Omental fat pad (tissue), 3 donors: ENCODE measurements at regions not wholly inside any gene's neighbourhood (a gene's known extent, or its start where the extent isn't known, plus 50 kb on each side); places are given as distances from the start of the nearest gene placed in this dataset.
A peak's percentile ranks its signal among the peaks of the same experiment; 100 is the strongest.
"Not testable (repeated sequence)": the region's sequence is repeated elsewhere in the genome, so short reads cannot be mapped to it uniquely, and the experiment has no call there.

ENCODE experiments used
- ATAC-seq: fragments of 150-250 bp; one replicate; pipeline ENCODE4 v1.9.1; 2016; ENCODE audit warnings: mild to moderate bottlenecking, moderate library complexity; ENCODE audit not compliant: low FRiP score
- DNase-seq: peaks from one replicate; pipeline ENCODE4 v3.0.0-alpha.2; 2019; ENCODE audit warnings: low spot score
- CTCF ChIP-seq, 3 donors: fragments of 450-650 bp; IDR thresholded peaks; one replicate each; pipeline ENCODE4 v1.5.1; 2016 to 2017; ENCODE audit warnings: antibody characterized with exemption in 3 of 3, mild to moderate bottlenecking in 3 of 3, moderate library complexity in 2 of 3

- no peak for ATAC-seq
- no peak for DNase-seq
- TF ChIP-seq CTCF (IDR thresholded peaks at IDR 0.05), result no peak
Measured at GRCh38 chr4:141331534-141332358, 111.1 kb downstream of the ZNF330 start.

DNA sequence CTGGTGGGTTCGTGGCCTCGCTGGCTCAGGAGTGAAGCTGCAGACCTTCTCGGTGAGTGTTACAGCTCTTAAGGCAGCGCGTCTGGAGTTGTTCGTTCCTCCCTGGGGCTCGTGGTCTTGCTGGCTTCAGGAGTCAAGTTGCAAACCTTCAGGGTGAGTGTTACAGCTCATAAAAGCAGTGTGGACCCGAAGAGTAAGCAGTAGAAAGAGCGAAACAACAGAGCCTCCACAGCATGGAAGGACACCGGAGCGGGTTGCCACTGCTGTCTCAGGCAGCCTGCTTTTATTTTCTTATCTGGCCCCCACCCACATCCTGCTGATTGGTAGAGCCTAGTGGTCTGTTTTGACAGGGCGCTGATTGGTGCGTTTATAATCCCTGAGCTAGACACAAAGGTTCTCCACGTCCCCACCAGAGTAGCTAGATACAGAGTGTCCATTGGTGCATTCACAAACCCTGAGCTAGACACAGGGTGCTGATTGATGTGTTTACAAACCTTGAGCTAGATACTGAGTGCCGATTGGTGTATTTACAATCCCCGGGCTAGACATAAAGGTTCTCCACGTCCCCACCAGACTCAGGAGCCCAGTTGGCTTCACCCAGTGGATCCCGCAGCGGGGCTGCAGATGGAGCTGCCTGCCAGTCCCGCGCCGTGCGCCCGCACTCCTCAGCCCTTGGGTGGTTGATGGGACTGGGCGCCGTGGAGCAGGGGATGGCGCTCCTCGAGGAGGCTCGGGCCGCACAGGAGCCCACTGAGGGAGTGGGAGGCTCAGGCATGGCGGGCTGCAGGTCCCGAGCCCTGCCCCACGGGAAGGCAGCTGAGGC is 111.9 kb downstream of the ZNF330 start:
- not testable (repeated sequence) for ATAC-seq, DNase-seq

GRCh38 chr4:141333456-141334230 is 112.9 kb downstream of the ZNF330 start:
- DNase-seq, result not testable (repeated sequence)
- ATAC-seq, result peak; percentile 96

DNA sequence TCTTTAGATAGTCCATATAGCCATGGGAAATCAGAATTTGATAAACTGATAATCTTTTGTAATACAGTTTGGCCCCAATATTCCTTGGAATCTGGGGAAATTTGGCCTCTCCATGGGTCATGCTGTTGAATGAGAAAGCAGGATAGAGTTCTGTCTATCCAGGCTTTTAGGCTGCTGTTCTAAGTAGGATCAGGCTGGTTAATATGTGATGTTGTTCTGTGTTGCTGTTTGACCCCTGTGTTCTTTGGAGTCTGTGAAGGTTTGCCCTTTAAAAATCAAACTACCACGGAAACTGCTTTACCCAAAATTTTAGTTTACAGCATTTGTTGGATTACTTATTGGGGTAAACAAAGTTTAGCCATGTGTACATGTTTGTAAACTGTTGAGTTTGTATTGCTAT is 114.5 kb downstream of the ZNF330 start:
- ATAC-seq (no peak), DNase-seq (no peak)
- no peak for TF ChIP-seq CTCF (IDR thresholded peaks at IDR 0.05)

- TF ChIP-seq CTCF (IDR thresholded peaks at IDR 0.05), result no peak
- no peak for ATAC-seq
- no peak for DNase-seq
Measured at GRCh38 chr4:141338238-141338637, 117.5 kb downstream of the ZNF330 start.

GRCh38 chr4:141339391-141339790 is 118.7 kb downstream of the ZNF330 start:
- no peak for TF ChIP-seq CTCF (IDR thresholded peaks at IDR 0.05)
- ATAC-seq (no peak), DNase-seq (no peak)

DNA sequence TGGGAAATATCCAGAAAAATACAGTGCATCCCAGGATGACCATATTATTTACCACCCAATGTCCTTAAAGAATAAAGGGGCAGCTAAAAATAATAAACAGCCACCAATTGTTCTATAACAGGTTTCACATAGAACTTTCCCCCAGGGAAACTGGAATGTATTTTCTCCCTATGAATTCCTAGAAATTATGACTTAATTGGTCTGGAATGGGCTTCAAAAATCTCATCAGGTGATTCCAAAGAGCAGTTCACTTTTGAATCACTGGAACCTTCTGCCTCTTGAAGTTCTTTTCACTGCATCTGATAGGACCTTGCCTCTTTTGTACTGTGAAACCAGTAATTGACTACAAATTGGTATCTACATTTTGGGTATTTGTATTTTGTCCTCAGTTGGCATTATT is 119.3 kb downstream of the ZNF330 start:
- no peak for DNase-seq
- ATAC-seq, result no peak
- TF ChIP-seq CTCF (IDR thresholded peaks at IDR 0.05), result no peak
